ENCODE measurements at regions not wholly inside any gene's neighbourhood (a gene's known extent, or its start where the extent isn't known, plus 50 kb on each side); places are given as distances from the start of the nearest gene placed in this dataset.

DNA sequence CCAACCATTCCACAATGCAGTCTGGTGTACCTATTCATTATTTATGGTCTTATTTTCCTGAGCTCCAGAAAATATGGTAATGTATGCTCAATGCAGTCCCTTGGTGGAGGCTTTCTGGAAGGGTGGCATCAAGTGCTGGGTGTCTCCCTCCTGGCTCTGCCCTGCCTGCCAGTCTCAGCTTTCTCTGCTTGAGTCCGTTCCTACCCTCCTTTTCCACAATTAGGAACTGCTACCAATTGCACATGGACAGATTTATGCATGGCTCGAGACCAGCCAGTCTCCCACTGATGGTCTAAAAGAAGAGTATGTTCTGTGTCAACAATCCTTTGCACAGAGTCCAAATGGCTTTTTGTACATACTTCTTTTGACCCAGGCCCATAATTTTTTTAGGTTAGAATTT is 189.8 kb downstream of the TLE1 start:
- TF ChIP-seq TCF7L2 (IDR thresholded peaks at IDR 0.05; ENCODE audit: low read depth, low read length) (no peak), POLR2AphosphoS5 (IDR thresholded peaks at IDR 0.05; ENCODE audit: low read depth, low read length) (no peak), SIN3A (IDR thresholded peaks at IDR 0.05; ENCODE audit: borderline replicate concordance, insufficient read depth, low read depth, low read length) (no peak)
- TF ChIP-seq, protein P1, sequence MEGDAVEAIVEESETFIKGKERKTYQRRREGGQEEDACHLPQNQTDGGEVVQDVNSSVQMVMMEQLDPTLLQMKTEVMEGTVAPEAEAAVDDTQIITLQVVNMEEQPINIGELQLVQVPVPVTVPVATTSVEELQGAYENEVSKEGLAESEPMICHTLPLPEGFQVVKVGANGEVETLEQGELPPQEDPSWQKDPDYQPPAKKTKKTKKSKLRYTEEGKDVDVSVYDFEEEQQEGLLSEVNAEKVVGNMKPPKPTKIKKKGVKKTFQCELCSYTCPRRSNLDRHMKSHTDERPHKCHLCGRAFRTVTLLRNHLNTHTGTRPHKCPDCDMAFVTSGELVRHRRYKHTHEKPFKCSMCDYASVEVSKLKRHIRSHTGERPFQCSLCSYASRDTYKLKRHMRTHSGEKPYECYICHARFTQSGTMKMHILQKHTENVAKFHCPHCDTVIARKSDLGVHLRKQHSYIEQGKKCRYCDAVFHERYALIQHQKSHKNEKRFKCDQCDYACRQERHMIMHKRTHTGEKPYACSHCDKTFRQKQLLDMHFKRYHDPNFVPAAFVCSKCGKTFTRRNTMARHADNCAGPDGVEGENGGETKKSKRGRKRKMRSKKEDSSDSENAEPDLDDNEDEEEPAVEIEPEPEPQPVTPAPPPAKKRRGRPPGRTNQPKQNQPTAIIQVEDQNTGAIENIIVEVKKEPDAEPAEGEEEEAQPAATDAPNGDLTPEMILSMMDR (IDR thresholded peaks at IDR 0.05), result no peak

Data from Panc1 (cell line).